ENCODE measurements at regions not wholly inside any gene's neighbourhood (a gene's known extent, or its start where the extent isn't known, plus 50 kb on each side); places are given as distances from the start of the nearest gene placed in this dataset.

DNA sequence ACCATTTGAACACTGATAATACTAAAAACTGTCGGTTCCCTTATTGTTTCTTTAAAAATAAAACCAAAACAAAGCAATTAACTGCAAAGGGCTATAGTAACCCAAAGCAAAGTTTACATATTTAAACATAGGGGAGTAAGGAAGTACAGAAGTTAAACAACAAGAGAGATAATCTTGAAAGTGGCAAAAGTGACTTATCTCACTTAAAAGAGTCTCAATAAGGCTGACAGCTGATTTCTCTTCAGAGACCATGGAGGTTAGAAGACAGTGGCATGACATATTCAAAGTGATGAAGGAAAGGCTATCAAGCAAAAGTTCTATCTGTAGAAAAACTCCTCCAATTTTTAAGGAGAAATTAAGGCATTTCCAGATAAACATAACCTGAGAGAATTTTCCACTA is 233.5 kb upstream of the HDAC9 start:
- Histone ChIP-seq H3K27ac (no peak overlapping the region), H3K4me3 (no peak overlapping the region), H3K27me3 (no peaks in the 10 kb centered on the region), H3K4me1 (peaks cover 0 to 4% of the 10 kb centered on the region in 2 donors), H3K9me3 (no peaks in the 10 kb centered on the region), H3K36me3 (no peaks in the 10 kb centered on the region)
- TF ChIP-seq, protein P1, sequence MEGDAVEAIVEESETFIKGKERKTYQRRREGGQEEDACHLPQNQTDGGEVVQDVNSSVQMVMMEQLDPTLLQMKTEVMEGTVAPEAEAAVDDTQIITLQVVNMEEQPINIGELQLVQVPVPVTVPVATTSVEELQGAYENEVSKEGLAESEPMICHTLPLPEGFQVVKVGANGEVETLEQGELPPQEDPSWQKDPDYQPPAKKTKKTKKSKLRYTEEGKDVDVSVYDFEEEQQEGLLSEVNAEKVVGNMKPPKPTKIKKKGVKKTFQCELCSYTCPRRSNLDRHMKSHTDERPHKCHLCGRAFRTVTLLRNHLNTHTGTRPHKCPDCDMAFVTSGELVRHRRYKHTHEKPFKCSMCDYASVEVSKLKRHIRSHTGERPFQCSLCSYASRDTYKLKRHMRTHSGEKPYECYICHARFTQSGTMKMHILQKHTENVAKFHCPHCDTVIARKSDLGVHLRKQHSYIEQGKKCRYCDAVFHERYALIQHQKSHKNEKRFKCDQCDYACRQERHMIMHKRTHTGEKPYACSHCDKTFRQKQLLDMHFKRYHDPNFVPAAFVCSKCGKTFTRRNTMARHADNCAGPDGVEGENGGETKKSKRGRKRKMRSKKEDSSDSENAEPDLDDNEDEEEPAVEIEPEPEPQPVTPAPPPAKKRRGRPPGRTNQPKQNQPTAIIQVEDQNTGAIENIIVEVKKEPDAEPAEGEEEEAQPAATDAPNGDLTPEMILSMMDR (IDR thresholded peaks at IDR 0.05), result no peak
- no peak for TF ChIP-seq POLR2A (IDR thresholded peaks at IDR 0.05)
- intact Hi-C loops (cut with DNase I; ENCODE audit: low total_unique reads), result no loop called here
- DNase-seq, result no peak

- H3K4me3 ChIP-seq, result no peak overlapping the region
- H3K4me1 ChIP-seq, result no peaks in the 10 kb centered on the region
- no peaks in the 10 kb centered on the region for H3K9me3 ChIP-seq
- TF ChIP-seq POLR2A (IDR thresholded peaks at IDR 0.05), result no peak
- TF ChIP-seq, protein P1 (IDR thresholded peaks at IDR 0.05), result no peak
- DNase-seq, result no peak
- H3K36me3 ChIP-seq, result no peaks in the 10 kb centered on the region
- no peak overlapping the region for H3K27ac ChIP-seq
- H3K27me3 ChIP-seq, result no peaks in the 10 kb centered on the region
- intact Hi-C loops (cut with DNase I; ENCODE audit: low total_unique reads), result no loop called here
Measured at GRCh38 chr7:18265611-18266281, 229.8 kb upstream of the HDAC9 start.

GRCh38 chr7:18268571-18268970 is 227.0 kb upstream of the HDAC9 start:
- Histone ChIP-seq H3K27ac (no peak overlapping the region), H3K4me3 (no peak overlapping the region), H3K9me3 (no peaks in the 10 kb centered on the region), H3K4me1 (no peaks in the 10 kb centered on the region), H3K36me3 (no peaks in the 10 kb centered on the region), H3K27me3 (no peaks in the 10 kb centered on the region)
- TF ChIP-seq, protein P1 (IDR thresholded peaks at IDR 0.05), result no peak
- no peak for TF ChIP-seq POLR2A (IDR thresholded peaks at IDR 0.05)
- no peak for DNase-seq
- intact Hi-C loops (cut with DNase I; ENCODE audit: low total_unique reads), result no loop called here

- H3K4me1 ChIP-seq, result no peaks in the 10 kb centered on the region
- no peak for DNase-seq
- H3K27ac ChIP-seq, result no peak overlapping the region
- H3K36me3 ChIP-seq, result no peaks in the 10 kb centered on the region
- no peaks in the 10 kb centered on the region for H3K27me3 ChIP-seq
- TF ChIP-seq, protein P1 (IDR thresholded peaks at IDR 0.05), result no peak
- no peak for TF ChIP-seq POLR2A (IDR thresholded peaks at IDR 0.05)
- intact Hi-C loops (cut with DNase I; ENCODE audit: low total_unique reads), result no loop called here
- H3K9me3 ChIP-seq, result no peaks in the 10 kb centered on the region
- no peak overlapping the region for H3K4me3 ChIP-seq
Measured at GRCh38 chr7:18276380-18276779, 219.2 kb upstream of the HDAC9 start.

- Histone ChIP-seq H3K4me1 (no peaks in the 10 kb centered on the region), H3K4me3 (no peak overlapping the region), H3K9me3 (no peaks in the 10 kb centered on the region), H3K27ac (no peak overlapping the region), H3K27me3 (no peaks in the 10 kb centered on the region), H3K36me3 (no peaks in the 10 kb centered on the region)
- no peak for DNase-seq
- no peak for TF ChIP-seq POLR2A (IDR thresholded peaks at IDR 0.05)
- TF ChIP-seq, protein P1 (IDR thresholded peaks at IDR 0.05), result no peak
- intact Hi-C loops (cut with DNase I; ENCODE audit: low total_unique reads), result no loop called here
Measured at GRCh38 chr7:18278316-18278715, 217.2 kb upstream of the HDAC9 start.
